Retinal pigment epithelial cell (primary cell): ENCODE measurements at regions not wholly inside any gene's neighbourhood (a gene's known extent, or its start where the extent isn't known, plus 50 kb on each side); places are given as distances from the start of the nearest gene placed in this dataset.

Experiments
- DNase-seq: peaks from one replicate; pipeline ENCODE4 v3.0.0-alpha.2; 2010; ENCODE audit warnings: low read depth
- H3K4me3 ChIP-seq: 2 replicates; pipeline ENCODE4 v1.5.1; 2011; ENCODE audit warnings: mild to moderate bottlenecking, low read length, control low read depth, moderate library complexity
- TF ChIP-seq, protein P1 (sequence below): conservative IDR thresholded peaks from 2 replicates; pipeline ENCODE4 v1.5.1; 2011; ENCODE audit warnings: low read depth, low read length, control low read depth, inconsistent platforms

DNA sequence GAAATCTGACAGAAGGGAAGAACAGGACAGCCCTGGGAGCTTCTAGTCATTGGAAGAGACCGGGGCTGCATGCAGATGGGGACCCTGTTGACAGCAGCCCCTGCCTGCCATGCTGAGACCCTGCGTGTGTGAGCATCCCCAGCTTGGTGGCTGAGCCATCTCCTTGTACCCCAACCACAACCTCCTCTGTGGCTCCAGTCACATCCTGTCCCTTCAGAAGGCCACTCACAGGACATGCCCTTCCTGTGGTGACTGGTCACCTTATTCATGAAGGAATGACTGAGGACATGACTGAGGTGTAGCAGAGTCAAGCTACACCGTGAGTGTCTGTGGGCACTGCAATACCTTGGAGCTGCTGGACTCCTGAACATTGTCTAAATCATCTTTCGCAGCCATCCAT is 141.8 kb upstream of the ERRFI1 start:
- DNase-seq, result no peak
- TF ChIP-seq, protein P1, sequence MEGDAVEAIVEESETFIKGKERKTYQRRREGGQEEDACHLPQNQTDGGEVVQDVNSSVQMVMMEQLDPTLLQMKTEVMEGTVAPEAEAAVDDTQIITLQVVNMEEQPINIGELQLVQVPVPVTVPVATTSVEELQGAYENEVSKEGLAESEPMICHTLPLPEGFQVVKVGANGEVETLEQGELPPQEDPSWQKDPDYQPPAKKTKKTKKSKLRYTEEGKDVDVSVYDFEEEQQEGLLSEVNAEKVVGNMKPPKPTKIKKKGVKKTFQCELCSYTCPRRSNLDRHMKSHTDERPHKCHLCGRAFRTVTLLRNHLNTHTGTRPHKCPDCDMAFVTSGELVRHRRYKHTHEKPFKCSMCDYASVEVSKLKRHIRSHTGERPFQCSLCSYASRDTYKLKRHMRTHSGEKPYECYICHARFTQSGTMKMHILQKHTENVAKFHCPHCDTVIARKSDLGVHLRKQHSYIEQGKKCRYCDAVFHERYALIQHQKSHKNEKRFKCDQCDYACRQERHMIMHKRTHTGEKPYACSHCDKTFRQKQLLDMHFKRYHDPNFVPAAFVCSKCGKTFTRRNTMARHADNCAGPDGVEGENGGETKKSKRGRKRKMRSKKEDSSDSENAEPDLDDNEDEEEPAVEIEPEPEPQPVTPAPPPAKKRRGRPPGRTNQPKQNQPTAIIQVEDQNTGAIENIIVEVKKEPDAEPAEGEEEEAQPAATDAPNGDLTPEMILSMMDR, result no peak
- no peak overlapping the region for H3K4me3 ChIP-seq

DNA sequence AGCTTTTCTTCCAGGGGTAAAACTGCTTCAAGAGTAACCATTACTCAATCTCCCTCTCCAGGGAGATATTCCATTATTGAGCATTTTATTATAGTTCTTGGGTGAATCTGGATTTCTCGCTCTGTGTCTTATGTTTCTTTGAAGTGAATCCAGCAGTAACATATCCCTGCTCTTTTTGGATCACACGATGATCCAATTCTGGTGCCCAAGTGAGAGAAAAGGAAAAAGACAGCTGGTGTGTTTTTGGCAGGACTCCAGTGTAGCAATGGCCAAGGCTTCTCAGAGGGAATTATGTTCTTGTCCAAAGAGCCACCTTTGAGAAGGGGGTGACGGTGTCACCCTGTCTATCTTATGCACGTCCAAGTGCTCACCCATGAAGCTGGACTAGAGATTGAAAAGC is 140.3 kb upstream of the ERRFI1 start:
- TF ChIP-seq, protein P1, result no peak
- no peak for DNase-seq
- H3K4me3 ChIP-seq, result no peak overlapping the region

DNA sequence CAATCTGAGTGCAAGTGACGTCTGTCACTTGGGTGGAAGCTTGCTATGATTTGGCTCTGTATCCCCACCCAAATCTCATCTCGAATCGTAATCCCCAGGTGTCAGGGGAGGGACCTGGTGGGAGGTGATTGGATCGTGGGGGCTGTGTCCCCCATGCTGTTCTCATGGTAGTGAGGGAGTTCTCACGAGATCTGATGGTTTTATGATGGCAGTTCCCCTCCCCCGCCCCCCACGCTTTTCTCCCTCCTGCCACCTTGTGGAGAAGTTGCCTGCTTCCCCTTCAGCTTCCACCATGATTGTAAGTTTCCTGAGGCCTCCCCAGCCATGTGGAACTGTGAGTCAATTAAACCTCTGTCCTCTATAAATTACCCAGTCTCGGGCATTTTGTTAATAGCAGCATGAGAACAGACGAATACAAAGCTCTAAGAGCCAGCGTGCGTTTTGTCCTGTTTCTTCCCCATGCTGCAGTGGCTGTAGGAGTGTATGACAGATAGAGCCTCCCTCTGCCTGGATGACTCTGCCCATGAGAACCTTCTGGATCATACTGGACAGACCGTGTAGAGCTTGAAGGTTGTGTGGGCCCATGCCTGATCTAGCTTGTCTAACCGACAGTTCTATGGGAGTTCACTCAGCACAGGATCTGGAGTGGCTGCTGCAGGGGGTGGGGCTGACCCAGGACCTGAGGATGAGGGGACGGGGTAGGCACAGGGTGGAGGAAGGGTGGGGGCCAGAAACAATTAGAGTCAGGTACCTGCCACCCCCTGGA is 139.7 kb upstream of the ERRFI1 start:
- H3K4me3 ChIP-seq, result no peak overlapping the region
- DNase-seq, result no peak
- TF ChIP-seq, protein P1, result peak; percentile 31

DNA sequence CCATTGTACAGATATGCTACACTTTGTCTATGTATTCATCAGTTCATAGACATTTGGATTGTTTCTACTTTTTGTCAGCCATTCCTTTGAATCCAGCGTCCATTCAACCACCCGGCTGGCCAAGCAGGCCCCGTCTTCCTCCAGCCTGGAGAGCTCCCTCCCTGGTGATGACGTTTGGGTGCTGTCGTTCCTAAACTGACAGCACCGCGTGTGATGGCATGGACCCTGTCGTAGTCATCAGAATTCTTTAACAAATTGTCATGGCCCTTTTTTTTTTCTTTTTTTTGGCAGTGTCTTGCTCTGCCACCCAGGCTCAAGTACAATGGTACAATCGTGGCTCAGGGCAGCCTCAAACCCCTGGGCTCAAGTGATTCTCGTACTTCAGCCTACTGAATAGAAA is 138.6 kb upstream of the ERRFI1 start:
- TF ChIP-seq, protein P1, result no peak
- H3K4me3 ChIP-seq, result no peak overlapping the region

DNA sequence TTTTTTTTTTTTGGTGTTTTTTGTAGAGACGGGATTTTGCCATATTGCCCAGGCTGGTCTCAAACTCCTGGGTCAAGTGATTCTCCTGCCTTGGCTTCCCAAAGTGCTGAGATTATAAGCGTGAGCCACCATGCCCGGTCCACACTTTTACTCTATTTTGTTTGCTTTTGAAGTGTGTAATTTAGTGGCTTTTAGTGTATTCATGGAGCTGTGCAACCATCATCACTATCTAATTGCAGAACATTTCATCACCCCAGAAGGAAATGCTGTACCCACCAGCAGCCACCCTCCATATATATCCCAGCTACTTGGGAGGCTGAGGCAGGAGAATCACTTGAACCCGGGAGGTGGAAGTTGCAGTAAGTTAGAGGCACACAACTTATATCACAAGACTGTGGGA is 136.9 kb upstream of the ERRFI1 start:
- no peak for DNase-seq
- H3K4me3 ChIP-seq, result no peak overlapping the region
- TF ChIP-seq, protein P1, result no peak

More for the DNA sequence above, 138.6 kb upstream of the ERRFI1 start:
- no peak for DNase-seq

DNA sequence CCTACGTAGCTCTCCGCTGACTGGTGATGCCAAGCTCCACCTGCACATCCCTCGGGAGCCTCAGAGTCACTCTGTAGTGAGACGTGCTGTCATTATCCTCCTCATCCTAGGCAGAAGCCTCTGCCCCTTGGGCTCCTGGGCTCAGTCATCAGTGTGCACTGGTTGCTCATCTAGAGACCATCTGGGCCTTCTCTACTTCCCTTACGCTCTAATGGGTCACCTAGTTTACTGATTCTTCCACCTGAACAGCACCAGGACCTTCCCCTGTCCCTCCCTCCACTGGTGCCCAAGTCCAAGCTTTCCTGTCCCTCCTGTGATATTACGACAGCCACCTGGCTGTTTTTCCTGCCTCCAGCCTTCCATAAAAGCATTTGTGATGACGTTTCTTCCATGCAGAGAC is 136.1 kb upstream of the ERRFI1 start:
- TF ChIP-seq, protein P1, result no peak
- no peak for DNase-seq
- H3K4me3 ChIP-seq, result no peak overlapping the region

DNA sequence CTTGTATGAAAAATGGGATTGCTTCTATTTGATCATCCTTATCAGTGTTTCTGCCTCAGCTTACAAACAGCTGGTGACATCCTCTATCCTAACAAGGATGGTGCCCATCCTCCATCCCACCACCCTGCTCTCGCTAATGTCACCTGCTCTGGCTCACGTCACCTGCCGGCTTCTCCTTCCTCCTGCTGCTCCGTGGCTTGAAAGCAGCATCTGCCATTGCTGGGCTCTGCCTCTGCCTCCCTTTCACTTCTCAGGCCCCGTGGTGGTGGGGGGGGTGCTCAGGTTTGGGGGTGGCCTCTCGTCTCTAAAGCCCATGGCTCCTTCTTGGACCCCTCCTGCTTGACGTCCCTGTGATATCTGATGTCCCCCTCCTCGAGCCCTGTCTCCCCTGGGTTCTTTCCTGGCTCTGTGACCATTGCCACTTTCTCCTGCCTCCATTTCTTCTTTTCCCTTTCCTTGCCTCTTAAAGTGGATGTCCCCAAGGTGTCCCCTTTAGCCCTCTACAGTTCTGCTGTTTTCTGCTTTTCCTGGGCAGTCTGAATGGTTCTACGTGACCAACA is 135.5 kb upstream of the ERRFI1 start:
- DNase-seq, result no peak
- TF ChIP-seq, protein P1, result no peak
- no peak overlapping the region for H3K4me3 ChIP-seq
